HEK293 (cell line): ENCODE measurements at regions not wholly inside any gene's neighbourhood (a gene's known extent, or its start where the extent isn't known, plus 50 kb on each side); places are given as distances from the start of the nearest gene placed in this dataset.
"Not testable (repeated sequence)": the region's sequence is repeated elsewhere in the genome, so short reads cannot be mapped to it uniquely, and the experiment has no call there.

Experiments
- CTCF ChIA-PET: fragments of 350-600 bp; formaldehyde crosslinking; extraction: SDS; loops from one replicate; lab custom pipeline; 2021; ENCODE audit warnings: antibody characterized with exemption; lab: Yijun Ruan, JAX
- POLR2A ChIA-PET: fragments of 300-600 bp; formaldehyde crosslinking; extraction: SDS; loops from one replicate; lab custom pipeline; 2020; ENCODE audit warnings: antibody characterized with exemption, inconsistent platforms; lab: Yijun Ruan, JAX
- H3K27ac ChIP-seq: fragments of 200-500 bp; sonication (Bioruptor generic); 2 replicates; pipeline ENCODE4 v1.5.1; 2014; ENCODE audit warnings: low read depth, low read length, control low read depth, inconsistent platforms; ENCODE audit errors: extremely low read depth
- H3K36me3 ChIP-seq, 2 experiments: fragments of 200-500 bp in 1 of 2; sonication (Bioruptor generic) in 1 of 2; 1 replicate in 1 of 2; 2 replicates in 1 of 2; pipeline ENCODE4 v1.5.1; 2014 to 2017; ENCODE audit warnings: inconsistent platforms in 2 of 2, low read length in 2 of 2; ENCODE audit not compliant: control insufficient read depth in 2 of 2, insufficient read depth in 1 of 2
- H3K4me1 ChIP-seq: fragments of 200-500 bp; sonication (Bioruptor generic); 2 replicates; pipeline ENCODE4 v1.5.1; 2014; ENCODE audit warnings: mild to moderate bottlenecking, low read length, inconsistent platforms; ENCODE audit not compliant: control insufficient read depth, insufficient read depth
- H3K4me3 ChIP-seq: 2 replicates; pipeline ENCODE4 v1.5.1; 2011; ENCODE audit warnings: low read depth, mild to moderate bottlenecking, control low read depth, low read length, moderate library complexity
- H3K9me3 ChIP-seq: fragments of 200-500 bp; sonication (Bioruptor generic); 2 replicates; pipeline ENCODE4 v1.5.1; 2014; ENCODE audit warnings: low read depth, low read length, inconsistent platforms; ENCODE audit not compliant: control insufficient read depth, insufficient read depth
- YY2 ChIP-seq: fragments of 450-650 bp; formaldehyde crosslinking; IDR thresholded peaks from 2 replicates; pipeline ENCODE4 v1.5.1; 2016; ENCODE audit warnings: missing biosample characterization, missing genetic modification characterization
- ZNF404 ChIP-seq: fragments of 450-650 bp; formaldehyde crosslinking; IDR thresholded peaks from 2 replicates; pipeline ENCODE4 v1.5.1; 2017; ENCODE audit warnings: missing biosample characterization, missing genetic modification characterization
- ZNF701 ChIP-seq: fragments of 450-650 bp; formaldehyde crosslinking; IDR thresholded peaks from 2 replicates; pipeline ENCODE4 v1.5.1; 2016; ENCODE audit warnings: missing biosample characterization, missing genetic modification characterization
- ZNF747 ChIP-seq: fragments of 450-650 bp; formaldehyde crosslinking; IDR thresholded peaks from 2 replicates; pipeline ENCODE4 v1.5.1; 2016; ENCODE audit warnings: missing biosample characterization, missing genetic modification characterization
- TF ChIP-seq, protein P1 (sequence below): fragments of 450-650 bp; formaldehyde crosslinking; optimal IDR thresholded peaks from 2 replicates; pipeline ENCODE3; 2016; ENCODE audit warnings: missing biosample characterization, mild to moderate bottlenecking, missing genetic modification characterization

DNA sequence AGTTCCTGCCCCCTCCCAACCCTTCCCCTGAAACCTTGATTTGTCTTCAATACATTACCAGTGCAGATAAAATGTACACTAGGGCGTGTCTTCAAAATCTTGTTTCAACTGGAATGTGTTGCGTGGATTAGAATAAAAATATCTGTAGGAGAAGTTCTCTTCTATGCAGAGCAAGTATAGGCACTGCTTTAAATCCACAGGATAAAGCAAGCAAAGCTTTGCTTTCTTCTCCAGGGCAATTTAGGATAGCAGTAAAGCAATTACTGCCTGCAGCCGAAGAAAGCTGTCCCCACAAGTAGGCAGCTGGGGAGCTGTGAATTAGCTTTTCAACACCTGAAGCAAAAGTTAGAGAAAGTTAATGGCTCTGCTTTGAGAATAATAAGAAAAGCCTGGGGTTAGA lies 329.7 kb upstream of the KCNMB2 start:
- no peaks in the 10 kb centered on the region for H3K4me1 ChIP-seq
- POLR2A ChIA-PET: no interaction called here
- no peak overlapping the region for H3K27ac ChIP-seq
- no peaks in the 10 kb centered on the region for H3K36me3 ChIP-seq
- TF ChIP-seq ZNF701 (no peak), ZNF404 (no peak)
- CTCF ChIA-PET: no interaction called here
- no peak overlapping the region for H3K4me3 ChIP-seq
- no peaks in the 10 kb centered on the region for H3K9me3 ChIP-seq

DNA sequence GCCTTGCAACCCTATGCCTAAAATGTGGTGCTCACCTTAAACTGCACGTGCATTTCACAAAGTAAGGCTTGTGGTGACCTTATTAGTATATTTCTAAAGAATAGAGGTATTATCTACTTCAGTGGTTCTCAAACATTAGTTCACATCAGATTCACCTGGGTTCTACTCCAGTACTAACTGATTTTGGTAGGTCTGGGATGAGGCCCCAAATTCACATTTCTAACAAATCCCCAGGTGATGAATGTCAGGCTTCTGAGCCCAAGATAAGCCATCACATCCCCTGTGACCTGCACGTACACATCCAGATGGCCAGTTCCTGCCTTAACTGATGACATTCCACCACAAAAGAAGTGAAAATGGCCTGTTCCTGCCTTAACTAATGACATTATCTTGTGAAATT lies 329.1 kb upstream of the KCNMB2 start:
- H3K36me3 ChIP-seq, H3K27ac ChIP-seq, H3K9me3 ChIP-seq, H3K4me1 ChIP-seq, POLR2A ChIA-PET, CTCF ChIA-PET, H3K4me3 ChIP-seq: not testable (repeated sequence)

- CTCF ChIA-PET, H3K4me3 ChIP-seq, H3K36me3 ChIP-seq, H3K27ac ChIP-seq, H3K9me3 ChIP-seq, H3K4me1 ChIP-seq, POLR2A ChIA-PET: not testable (repeated sequence)
Measured at GRCh38 chr3:178207627-178208026, 328.6 kb upstream of the KCNMB2 start.

- H3K4me3 ChIP-seq, H3K4me1 ChIP-seq, H3K9me3 ChIP-seq, CTCF ChIA-PET, POLR2A ChIA-PET, H3K27ac ChIP-seq, H3K36me3 ChIP-seq: not testable (repeated sequence)
Measured at GRCh38 chr3:178209116-178209515, 327.1 kb upstream of the KCNMB2 start.

- H3K4me1 ChIP-seq, H3K9me3 ChIP-seq, CTCF ChIA-PET, H3K4me3 ChIP-seq, POLR2A ChIA-PET, H3K36me3 ChIP-seq, H3K27ac ChIP-seq: not testable (repeated sequence)
Measured at GRCh38 chr3:178209618-178210017, 326.6 kb upstream of the KCNMB2 start.

DNA sequence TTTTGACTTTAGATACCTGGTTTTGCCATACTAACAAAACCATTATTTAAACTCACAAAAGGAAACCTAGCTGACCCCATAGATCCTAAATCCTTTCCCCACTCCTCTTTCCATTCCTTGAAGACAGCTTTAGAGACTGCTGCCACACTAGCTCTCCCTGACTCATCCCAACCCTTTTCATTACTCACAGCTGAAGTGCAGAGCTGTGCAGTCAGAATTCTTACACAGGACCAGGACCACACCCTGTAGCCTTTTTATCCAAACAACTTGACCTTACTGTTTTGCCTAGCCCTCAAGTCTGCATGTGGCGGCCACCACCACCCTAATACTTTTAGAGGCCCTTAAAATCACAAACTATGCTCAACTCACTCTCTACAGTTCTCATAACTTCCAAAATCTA lies 325.1 kb upstream of the KCNMB2 start:
- CTCF ChIA-PET: interaction anchor here (0.6 kb wide), 1 partner anchor 695 kb away, joined by 4 read pairs; no protein-coding TSS in a partner anchor
- POLR2A ChIA-PET, H3K4me3 ChIP-seq, H3K4me1 ChIP-seq, H3K9me3 ChIP-seq, H3K27ac ChIP-seq, H3K36me3 ChIP-seq: not testable (repeated sequence)

GRCh38 chr3:178217479-178217878 lies 318.8 kb upstream of the KCNMB2 start:
- H3K4me3 ChIP-seq: no peak overlapping the region
- POLR2A ChIA-PET: no interaction called here
- TF ChIP-seq, protein P1, sequence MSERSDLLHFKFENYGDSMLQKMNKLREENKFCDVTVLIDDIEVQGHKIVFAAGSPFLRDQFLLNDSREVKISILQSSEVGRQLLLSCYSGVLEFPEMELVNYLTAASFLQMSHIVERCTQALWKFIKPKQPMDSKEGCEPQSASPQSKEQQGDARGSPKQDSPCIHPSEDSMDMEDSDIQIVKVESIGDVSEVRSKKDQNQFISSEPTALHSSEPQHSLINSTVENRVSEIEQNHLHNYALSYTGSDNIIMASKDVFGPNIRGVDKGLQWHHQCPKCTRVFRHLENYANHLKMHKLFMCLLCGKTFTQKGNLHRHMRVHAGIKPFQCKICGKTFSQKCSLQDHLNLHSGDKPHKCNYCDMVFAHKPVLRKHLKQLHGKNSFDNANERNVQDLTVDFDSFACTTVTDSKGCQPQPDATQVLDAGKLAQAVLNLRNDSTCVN (tag by site-specific recombination): no peak
- no peak for TF ChIP-seq ZNF747 (tag by site-specific recombination)
- TF ChIP-seq YY2 (tag by site-specific recombination): no peak
- no peak overlapping the region for H3K27ac ChIP-seq
- no peaks in the 10 kb centered on the region for H3K36me3 ChIP-seq
- no peaks in the 10 kb centered on the region for H3K9me3 ChIP-seq
- no peaks in the 10 kb centered on the region for H3K4me1 ChIP-seq
- CTCF ChIA-PET: no interaction called here
